Hepatocyte (in vitro differentiated cells): ENCODE measurements at regions not wholly inside any gene's neighbourhood (a gene's known extent, or its start where the extent isn't known, plus 50 kb on each side); places are given as distances from the start of the nearest gene placed in this dataset.

Experiments
- DNase-seq: peaks from one replicate; pipeline ENCODE4 v3.0.0-alpha.2; 2016; ENCODE audit warnings: low spot score
- H2AFZ ChIP-seq: fragments of 200-600 bp; sonication (generic); 2 replicates; pipeline ENCODE4 v1.6.0; 2016; ENCODE audit warnings: antibody characterized with exemption, mild to moderate bottlenecking
- H3K27ac ChIP-seq: fragments of 200-600 bp; sonication (generic); 2 replicates; pipeline ENCODE4 v1.5.1; 2016; ENCODE audit warnings: mild to moderate bottlenecking
- H3K27me3 ChIP-seq: fragments of 200-600 bp; sonication (generic); 2 replicates; pipeline ENCODE4 v1.6.1; 2016
- H3K36me3 ChIP-seq: fragments of 200-600 bp; sonication (generic); replicated peaks from 2 replicates; pipeline ENCODE4 v1.5.1; 2016; ENCODE audit warnings: low read depth; ENCODE audit not compliant: insufficient read depth
- H3K4me1 ChIP-seq: fragments of 200-600 bp; sonication (generic); 2 replicates; pipeline ENCODE4 v1.5.1; 2016; ENCODE audit warnings: mild to moderate bottlenecking, moderate library complexity; ENCODE audit not compliant: insufficient read depth
- H3K4me2 ChIP-seq: fragments of 200-600 bp; sonication (generic); 2 replicates; pipeline ENCODE4 v1.6.0; 2016
- H3K4me3 ChIP-seq: fragments of 200-600 bp; sonication (generic); 2 replicates; pipeline ENCODE4 v1.5.1; 2016; ENCODE audit warnings: mild to moderate bottlenecking
- H3K79me2 ChIP-seq: fragments of 200-600 bp; sonication (generic); 2 replicates; pipeline ENCODE4 v1.6.0; 2017; ENCODE audit warnings: mild to moderate bottlenecking
- H3K9me2 ChIP-seq: fragments of 200-600 bp; sonication (generic); replicated peaks from 2 replicates; pipeline ENCODE4 v1.6.0; 2017; ENCODE audit warnings: mild to moderate bottlenecking; ENCODE audit not compliant: insufficient read depth
- H3K9me3 ChIP-seq: fragments of 200-600 bp; sonication (generic); 2 replicates; pipeline ENCODE4 v1.5.1; 2016; ENCODE audit warnings: low read depth, mild to moderate bottlenecking
- H4K20me1 ChIP-seq: fragments of 200-600 bp; sonication (generic); 2 replicates; pipeline ENCODE4 v1.6.0; 2016; ENCODE audit warnings: mild to moderate bottlenecking; ENCODE audit not compliant: insufficient read depth, poor library complexity, severe bottlenecking
- EZH2 ChIP-seq: fragments of 200-600 bp; sonication (generic); IDR thresholded peaks from 2 replicates; pipeline ENCODE4 v1.6.1; 2016; ENCODE audit warnings: antibody characterized with exemption, mild to moderate bottlenecking, borderline replicate concordance
- EZH2phosphoT487 ChIP-seq: fragments of 200-600 bp; sonication (generic); IDR thresholded peaks from one replicate; pipeline ENCODE4 v1.6.1; 2018; ENCODE audit warnings: antibody characterized with exemption, mild to moderate bottlenecking, low read depth, moderate library complexity; ENCODE audit not compliant: unreplicated experiment, severe bottlenecking
- WGBS: methylation state at CpG from one replicate; pipeline ENCODE4 v1.1.6; 2016; ENCODE audit warnings: low lambda C conversion rate; ENCODE audit errors: missing lambda C conversion rate; 5-methylcytosine and 5-hydroxymethylcytosine counted together
- TF ChIP-seq, protein P1 (sequence below): fragments of 200-600 bp; sonication (generic); IDR thresholded peaks from 2 replicates; pipeline ENCODE4 v1.5.1; 2016; ENCODE audit warnings: antibody characterized with exemption, mild to moderate bottlenecking; ENCODE audit not compliant: poor library complexity

DNA sequence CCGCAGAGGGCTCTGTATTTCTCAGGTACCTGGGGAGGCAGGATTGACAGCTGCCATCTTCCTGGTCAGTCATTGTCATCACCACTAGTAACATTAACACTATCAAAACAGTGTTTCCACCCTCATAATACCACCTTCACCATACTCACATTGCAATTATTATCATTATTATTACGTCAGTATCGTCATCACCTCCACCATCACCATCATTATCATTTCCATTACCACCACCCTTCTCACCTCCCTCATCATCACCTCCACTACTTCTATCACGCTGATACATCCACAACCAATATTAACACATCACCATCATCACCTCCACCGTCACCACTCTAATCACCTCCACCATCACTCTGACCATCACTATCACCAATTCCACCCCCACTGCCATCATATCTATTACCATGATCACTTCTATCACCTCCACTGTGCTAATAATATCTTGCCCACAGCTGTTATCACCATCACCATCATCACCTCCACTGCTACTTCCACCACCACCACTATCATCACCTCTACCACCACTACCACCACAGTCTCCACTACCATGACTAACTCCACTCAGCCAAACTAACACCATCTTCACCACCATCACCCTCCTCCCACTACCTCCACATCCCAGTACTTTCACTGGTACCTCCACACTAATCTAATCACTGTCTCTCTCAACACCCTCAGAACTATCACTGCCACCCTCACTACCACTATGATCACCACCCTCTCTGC, 196.4 kb downstream of the RPS24 start:
- 93% methylated on average over 5 of the region's 5 CpGs for WGBS
- H3K4me2 ChIP-seq: no peak overlapping the region
- no peak overlapping the region for H3K4me3 ChIP-seq
- no peaks in the 10 kb centered on the region for H3K79me2 ChIP-seq
- no peaks in the 10 kb centered on the region for H3K36me3 ChIP-seq
- no peak overlapping the region for H2AFZ ChIP-seq
- no peaks in the 10 kb centered on the region for H3K9me3 ChIP-seq
- H3K27me3 ChIP-seq: no peaks in the 10 kb centered on the region
- no peaks in the 10 kb centered on the region for H3K4me1 ChIP-seq
- H3K27ac ChIP-seq: no peak overlapping the region
- no peaks in the 10 kb centered on the region for H4K20me1 ChIP-seq
- no peak for DNase-seq
- H3K9me2 ChIP-seq: no peaks in the 10 kb centered on the region
- TF ChIP-seq EZH2: no peak
- no peak for TF ChIP-seq EZH2phosphoT487
- TF ChIP-seq, protein P1, sequence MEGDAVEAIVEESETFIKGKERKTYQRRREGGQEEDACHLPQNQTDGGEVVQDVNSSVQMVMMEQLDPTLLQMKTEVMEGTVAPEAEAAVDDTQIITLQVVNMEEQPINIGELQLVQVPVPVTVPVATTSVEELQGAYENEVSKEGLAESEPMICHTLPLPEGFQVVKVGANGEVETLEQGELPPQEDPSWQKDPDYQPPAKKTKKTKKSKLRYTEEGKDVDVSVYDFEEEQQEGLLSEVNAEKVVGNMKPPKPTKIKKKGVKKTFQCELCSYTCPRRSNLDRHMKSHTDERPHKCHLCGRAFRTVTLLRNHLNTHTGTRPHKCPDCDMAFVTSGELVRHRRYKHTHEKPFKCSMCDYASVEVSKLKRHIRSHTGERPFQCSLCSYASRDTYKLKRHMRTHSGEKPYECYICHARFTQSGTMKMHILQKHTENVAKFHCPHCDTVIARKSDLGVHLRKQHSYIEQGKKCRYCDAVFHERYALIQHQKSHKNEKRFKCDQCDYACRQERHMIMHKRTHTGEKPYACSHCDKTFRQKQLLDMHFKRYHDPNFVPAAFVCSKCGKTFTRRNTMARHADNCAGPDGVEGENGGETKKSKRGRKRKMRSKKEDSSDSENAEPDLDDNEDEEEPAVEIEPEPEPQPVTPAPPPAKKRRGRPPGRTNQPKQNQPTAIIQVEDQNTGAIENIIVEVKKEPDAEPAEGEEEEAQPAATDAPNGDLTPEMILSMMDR: no peak

DNA sequence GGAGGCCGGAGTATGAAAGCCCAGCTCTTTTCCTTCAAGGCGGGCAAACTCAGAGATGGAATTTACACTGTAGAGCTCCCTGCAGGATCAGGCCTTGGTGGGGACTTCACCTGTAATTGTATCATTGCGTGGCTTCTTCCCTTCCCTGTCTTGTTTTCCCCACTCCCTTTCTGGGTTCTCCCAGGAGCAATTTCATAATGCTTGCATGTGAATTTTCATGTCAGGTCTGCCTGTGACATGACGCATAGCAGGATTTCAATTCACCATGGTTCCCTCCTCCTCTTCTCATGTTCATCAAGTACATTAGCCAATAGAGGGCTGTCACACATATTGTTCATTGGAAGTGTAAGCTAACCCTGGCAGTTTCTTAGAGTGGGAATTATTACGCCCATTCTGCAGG, 197.7 kb downstream of the RPS24 start:
- H3K9me2 ChIP-seq: no peaks in the 10 kb centered on the region
- no peaks in the 10 kb centered on the region for H3K36me3 ChIP-seq
- DNase-seq: no peak
- no peak overlapping the region for H3K27ac ChIP-seq
- no peaks in the 10 kb centered on the region for H3K9me3 ChIP-seq
- no peaks in the 10 kb centered on the region for H3K4me1 ChIP-seq
- no peak overlapping the region for H2AFZ ChIP-seq
- H4K20me1 ChIP-seq: no peaks in the 10 kb centered on the region
- no peaks in the 10 kb centered on the region for H3K79me2 ChIP-seq
- no peaks in the 10 kb centered on the region for H3K27me3 ChIP-seq
- TF ChIP-seq, protein P1: no peak
- TF ChIP-seq EZH2: no peak
- TF ChIP-seq EZH2phosphoT487: no peak
- no peak overlapping the region for H3K4me3 ChIP-seq
- 84% methylated on average over 5 of the region's 5 CpGs for WGBS
- no peak overlapping the region for H3K4me2 ChIP-seq

DNA sequence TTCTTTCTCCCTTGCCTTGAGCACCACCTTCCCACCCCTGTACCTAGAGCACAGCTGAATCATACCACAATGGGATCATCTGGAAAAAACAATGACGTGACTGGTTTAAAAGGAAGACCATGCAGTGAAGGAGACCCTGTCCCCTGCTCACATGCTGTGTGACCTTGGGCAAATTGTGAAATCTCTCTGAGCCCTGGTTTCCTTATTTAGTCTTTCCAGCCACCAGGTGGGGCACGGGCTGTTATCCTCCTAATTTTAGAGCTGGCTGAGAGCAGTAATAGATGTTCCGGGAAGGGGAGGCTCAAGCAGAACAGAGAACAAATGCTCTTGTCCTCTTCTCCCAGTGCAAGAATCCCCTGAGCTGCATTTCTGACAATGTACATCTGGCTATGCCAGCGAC, 198.3 kb downstream of the RPS24 start:
- no peak overlapping the region for H2AFZ ChIP-seq
- H3K4me3 ChIP-seq: no peak overlapping the region
- no peaks in the 10 kb centered on the region for H3K4me1 ChIP-seq
- TF ChIP-seq, protein P1: peak; percentile 32
- TF ChIP-seq EZH2 (no peak), EZH2phosphoT487 (no peak)
- H3K9me3 ChIP-seq: no peaks in the 10 kb centered on the region
- no peaks in the 10 kb centered on the region for H3K27me3 ChIP-seq
- 50% methylated on average over 4 of the region's 4 CpGs for WGBS
- no peaks in the 10 kb centered on the region for H3K36me3 ChIP-seq
- no peak overlapping the region for H3K27ac ChIP-seq
- peak; percentile 32 for DNase-seq
- no peaks in the 10 kb centered on the region for H3K9me2 ChIP-seq
- H4K20me1 ChIP-seq: no peaks in the 10 kb centered on the region
- H3K79me2 ChIP-seq: no peaks in the 10 kb centered on the region
- no peak overlapping the region for H3K4me2 ChIP-seq
